ENCODE measurements at regions not wholly inside any gene's neighbourhood (a gene's known extent, or its start where the extent isn't known, plus 50 kb on each side); places are given as distances from the start of the nearest gene placed in this dataset.

GRCh38 chr4:14515556-14515955 is 486.7 kb upstream of the CPEB2 start:
- H3K27me3 ChIP-seq (ENCODE audit: control insufficient read depth, insufficient read depth, low read length, poor library complexity, severe bottlenecking), result peaks cover 16% of the 10 kb centered on the region
- no peak for DNase-seq
- Mint-ChIP-seq H3K27ac (no peak overlapping the region), H3K27me3 (ENCODE audit: insufficient read depth) (no peaks in the 10 kb centered on the region), H3K36me3 (ENCODE audit: low read depth) (no peaks in the 10 kb centered on the region), H3K9me3 (no peaks in the 10 kb centered on the region), H3K4me3 (no peak overlapping the region), H3K4me1 (peaks cover 4% of the 10 kb centered on the region)
- H3K4me1 ChIP-seq (ENCODE audit: control insufficient read depth, insufficient read depth, low read length), result no peaks in the 10 kb centered on the region
- H3K4me3 ChIP-seq (ENCODE audit: low read length), result no peak overlapping the region
- H3K9me3 ChIP-seq (ENCODE audit: control insufficient read depth, low read length), result no peaks in the 10 kb centered on the region
- H3K27ac ChIP-seq (ENCODE audit: low read depth, low read length), result no peak overlapping the region
- TF ChIP-seq, protein P1, sequence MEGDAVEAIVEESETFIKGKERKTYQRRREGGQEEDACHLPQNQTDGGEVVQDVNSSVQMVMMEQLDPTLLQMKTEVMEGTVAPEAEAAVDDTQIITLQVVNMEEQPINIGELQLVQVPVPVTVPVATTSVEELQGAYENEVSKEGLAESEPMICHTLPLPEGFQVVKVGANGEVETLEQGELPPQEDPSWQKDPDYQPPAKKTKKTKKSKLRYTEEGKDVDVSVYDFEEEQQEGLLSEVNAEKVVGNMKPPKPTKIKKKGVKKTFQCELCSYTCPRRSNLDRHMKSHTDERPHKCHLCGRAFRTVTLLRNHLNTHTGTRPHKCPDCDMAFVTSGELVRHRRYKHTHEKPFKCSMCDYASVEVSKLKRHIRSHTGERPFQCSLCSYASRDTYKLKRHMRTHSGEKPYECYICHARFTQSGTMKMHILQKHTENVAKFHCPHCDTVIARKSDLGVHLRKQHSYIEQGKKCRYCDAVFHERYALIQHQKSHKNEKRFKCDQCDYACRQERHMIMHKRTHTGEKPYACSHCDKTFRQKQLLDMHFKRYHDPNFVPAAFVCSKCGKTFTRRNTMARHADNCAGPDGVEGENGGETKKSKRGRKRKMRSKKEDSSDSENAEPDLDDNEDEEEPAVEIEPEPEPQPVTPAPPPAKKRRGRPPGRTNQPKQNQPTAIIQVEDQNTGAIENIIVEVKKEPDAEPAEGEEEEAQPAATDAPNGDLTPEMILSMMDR (conservative IDR thresholded peaks at IDR 0.05), result no peak
- WGBS, 2 experiments (ENCODE audit: insufficient coverage in 1 of 2, insufficient read length in 1 of 2), result 80 to 100% methylated on average over 1 to 2 of the region's 2 CpGs
- no peaks in the 10 kb centered on the region for H3K36me3 ChIP-seq (ENCODE audit: control insufficient read depth, insufficient read depth, low read length)
- no peak overlapping the region for H3K9ac ChIP-seq (ENCODE audit: extremely low read depth, low read length, poor library complexity, severe bottlenecking)

- H3K36me3 Mint-ChIP-seq (ENCODE audit: low read depth), result no peaks in the 10 kb centered on the region
- no peak for DNase-seq
- no peak overlapping the region for H3K4me3 ChIP-seq (ENCODE audit: low read length)
- no peaks in the 10 kb centered on the region for H3K27me3 Mint-ChIP-seq (ENCODE audit: insufficient read depth)
- TF ChIP-seq, protein P1 (conservative IDR thresholded peaks at IDR 0.05), result no peak
- H3K4me1 Mint-ChIP-seq, result peaks cover 10% of the 10 kb centered on the region
- peaks cover 9% of the 10 kb centered on the region for H3K9me3 Mint-ChIP-seq
- H3K27ac Mint-ChIP-seq, result no peak overlapping the region
- H3K4me1 ChIP-seq (ENCODE audit: control insufficient read depth, insufficient read depth, low read length), result no peaks in the 10 kb centered on the region
- peaks cover 8% of the 10 kb centered on the region for H3K9me3 ChIP-seq (ENCODE audit: control insufficient read depth, low read length)
- WGBS, 2 experiments (ENCODE audit: insufficient coverage in 1 of 2, insufficient read length in 1 of 2), result 82 to 89% methylated on average over 2 of the region's 2 CpGs
- no peak overlapping the region for H3K27ac ChIP-seq (ENCODE audit: low read depth, low read length)
- H3K4me3 Mint-ChIP-seq, result no peak overlapping the region
- H3K9ac ChIP-seq (ENCODE audit: extremely low read depth, low read length, poor library complexity, severe bottlenecking), result no peak overlapping the region
- peaks cover 16% of the 10 kb centered on the region for H3K27me3 ChIP-seq (ENCODE audit: control insufficient read depth, insufficient read depth, low read length, poor library complexity, severe bottlenecking)
- no peaks in the 10 kb centered on the region for H3K36me3 ChIP-seq (ENCODE audit: control insufficient read depth, insufficient read depth, low read length)
These were observed 484.1 kb upstream of the CPEB2 start for GRCh38 chr4:14518136-14518535.

GRCh38 chr4:14520171-14520570 is 482.1 kb upstream of the CPEB2 start:
- TF ChIP-seq, protein P1 (conservative IDR thresholded peaks at IDR 0.05), result no peak
- no peak for DNase-seq
- H3K9me3 Mint-ChIP-seq, result peaks cover 12% of the 10 kb centered on the region

More at GRCh38 chr4:14520171-14520570, 482.1 kb upstream of the CPEB2 start:
- Mint-ChIP-seq H3K27me3 (ENCODE audit: insufficient read depth) (no peaks in the 10 kb centered on the region), H3K4me1 (peaks cover 15% of the 10 kb centered on the region), H3K27ac (no peak overlapping the region), H3K4me3 (no peak overlapping the region), H3K36me3 (ENCODE audit: low read depth) (no peaks in the 10 kb centered on the region)
- peaks cover 13% of the 10 kb centered on the region for H3K9me3 ChIP-seq (ENCODE audit: control insufficient read depth, low read length)
- no peak overlapping the region for H3K27ac ChIP-seq (ENCODE audit: low read depth, low read length)
- peaks cover 16% of the 10 kb centered on the region for H3K27me3 ChIP-seq (ENCODE audit: control insufficient read depth, insufficient read depth, low read length, poor library complexity, severe bottlenecking)
- H3K4me3 ChIP-seq (ENCODE audit: low read length), result no peak overlapping the region
- no peak overlapping the region for H3K9ac ChIP-seq (ENCODE audit: extremely low read depth, low read length, poor library complexity, severe bottlenecking)
- H3K4me1 ChIP-seq (ENCODE audit: control insufficient read depth, insufficient read depth, low read length), result no peaks in the 10 kb centered on the region
- no peaks in the 10 kb centered on the region for H3K36me3 ChIP-seq (ENCODE audit: control insufficient read depth, insufficient read depth, low read length)
- WGBS, 2 experiments (ENCODE audit: insufficient coverage in 1 of 2, insufficient read length in 1 of 2), result 89 to 90% methylated on average over 1 of the region's 1 CpG
